Gastrocnemius medialis (tissue), 4 donors: ENCODE measurements at regions not wholly inside any gene's neighbourhood (a gene's known extent, or its start where the extent isn't known, plus 50 kb on each side); places are given as distances from the start of the nearest gene placed in this dataset.

Source experiments
- ATAC-seq, 2 donors: fragments of 150-250 bp; one replicate each; pipeline ENCODE4 v1.9.1; 2016
- DNase-seq, 2 donors: peaks; one replicate each; pipeline ENCODE4 v3.0.0-alpha.2; 2019
- H3K27ac ChIP-seq, 4 donors: fragments of 200-600 bp; sonication (generic); 1 replicate in 1 of 4; 2 replicates in 3 of 4; pipeline ENCODE4 v1.5.1; 2016 to 2018; ENCODE audit warnings: mild to moderate bottlenecking in 2 of 4, moderate library complexity in 1 of 4
- H3K27me3 ChIP-seq, 3 donors: fragments of 200-600 bp; sonication (generic) in 2 of 3; 1 replicate in 1 of 3; 2 replicates in 2 of 3; pipeline versions ENCODE4 v1.5.1 to v1.6.0; 2016 to 2019; ENCODE audit warnings: mild to moderate bottlenecking in 1 of 3, moderate library complexity in 1 of 3
- H3K36me3 ChIP-seq, 2 donors: fragments of 200-600 bp; sonication (generic) in 1 of 2; one replicate each; pipeline ENCODE4 v1.5.1; 2017 to 2018
- H3K4me1 ChIP-seq, 2 donors: fragments of 200-600 bp; sonication (generic) in 1 of 2; one replicate each; pipeline ENCODE4 v1.5.1; 2016 to 2017; ENCODE audit warnings: mild to moderate bottlenecking in 2 of 2
- H3K4me3 ChIP-seq, 4 donors: fragments of 200-600 bp; sonication (generic) in 3 of 4; 1 replicate in 1 of 4; 2 replicates in 3 of 4; pipeline ENCODE4 v1.5.1; 2016 to 2019; ENCODE audit warnings: mild to moderate bottlenecking in 2 of 4
- H3K9me3 ChIP-seq, 3 donors: fragments of 200-600 bp; sonication (generic) in 2 of 3; 1 replicate in 1 of 3; 2 replicates in 2 of 3; pipeline ENCODE4 v1.5.1; 2016 to 2019
- CTCF ChIP-seq, 5 experiments: fragments of 450-650 bp in 3 of 5; fragments of 200-600 bp in 2 of 5; sonication (generic) in 2 of 5; IDR thresholded peaks in 4 of 5; conservative IDR thresholded peaks in 1 of 5; 1 replicate in 4 of 5; 2 replicates in 1 of 5; pipeline ENCODE4 v1.5.1; 2016 to 2019; ENCODE audit warnings: antibody characterized with exemption in 5 of 5, mild to moderate bottlenecking in 3 of 5, moderate library complexity in 3 of 5
- POLR2A ChIP-seq, 2 donors: fragments of 450-650 bp; IDR thresholded peaks; one replicate each; pipeline ENCODE4 v1.6.1; 2017; ENCODE audit warnings: antibody characterized with exemption in 2 of 2, mild to moderate bottlenecking in 2 of 2, moderate library complexity in 2 of 2
- in situ Hi-C, 4 donors: fragments of 200-750 bp; cut with MboI; loops; one replicate each; pipeline versions ENCODE4 v1.15.0 to v1.8.0; 2017; ENCODE audit warnings: low sequenced_read_pairs in 4 of 4
- intact Hi-C: fragments of 100-400 bp; cut with DNase I; formaldehyde crosslinking; loops from one replicate; pipeline ENCODE4 v1.15.1; 2023; ENCODE audit warnings: low total_unique reads

GRCh38 chr2:56684327-56684726 is 500.5 kb downstream of the CCDC85A start:
- intact Hi-C loops, result no loop called here
- DNase-seq (no peak), ATAC-seq (no peak)
- no peak overlapping the region for H3K27ac ChIP-seq
- TF ChIP-seq POLR2A (IDR thresholded peaks at IDR 0.05) (no peak), CTCF (IDR thresholded peaks at IDR 0.05 in 4 of 5, conservative IDR thresholded peaks at IDR 0.05 in 1 of 5) (no peak)
- H3K4me3 ChIP-seq, result no peak overlapping the region
- H3K36me3 ChIP-seq, result no peaks in the 10 kb centered on the region
- H3K27me3 ChIP-seq, result no peaks in the 10 kb centered on the region
- in situ Hi-C loops, result no loop called here
- no peaks in the 10 kb centered on the region for H3K9me3 ChIP-seq
- peaks cover 0 to 5% of the 10 kb centered on the region in 2 donors for H3K4me1 ChIP-seq

GRCh38 chr2:56685205-56685604 is 501.4 kb downstream of the CCDC85A start:
- TF ChIP-seq CTCF (IDR thresholded peaks at IDR 0.05 in 4 of 5, conservative IDR thresholded peaks at IDR 0.05 in 1 of 5), result no peak
- no peak for TF ChIP-seq POLR2A (IDR thresholded peaks at IDR 0.05)
- Histone ChIP-seq H3K36me3 (no peaks in the 10 kb centered on the region), H3K27ac (no peak overlapping the region), H3K4me3 (no peak overlapping the region), H3K4me1 (peaks cover 0 to 5% of the 10 kb centered on the region in 2 donors), H3K9me3 (no peaks in the 10 kb centered on the region), H3K27me3 (no peaks in the 10 kb centered on the region)
- no peak for ATAC-seq
- DNase-seq, result no peak
- intact Hi-C loops (no loop called here), in situ Hi-C loops (no loop called here)

- ATAC-seq, result no peak
- TF ChIP-seq POLR2A (IDR thresholded peaks at IDR 0.05) (no peak), CTCF (IDR thresholded peaks at IDR 0.05 in 4 of 5, conservative IDR thresholded peaks at IDR 0.05 in 1 of 5) (no peak)
- intact Hi-C loops, result no loop called here
Observed at GRCh38 chr2:56687169-56687568, 503.4 kb downstream of the CCDC85A start.

GRCh38 chr2:56688661-56689060 is 504.9 kb downstream of the CCDC85A start:
- in situ Hi-C loops, result no loop called here
- ATAC-seq, result no peak
- no peak for DNase-seq
- intact Hi-C loops, result no loop called here
- no peaks in the 10 kb centered on the region for H3K27me3 ChIP-seq
- H3K27ac ChIP-seq, result no peak overlapping the region
- TF ChIP-seq POLR2A (IDR thresholded peaks at IDR 0.05) (no peak), CTCF (IDR thresholded peaks at IDR 0.05 in 4 of 5, conservative IDR thresholded peaks at IDR 0.05 in 1 of 5) (no peak)
- no peaks in the 10 kb centered on the region for H3K4me1 ChIP-seq
- H3K4me3 ChIP-seq, result no peak overlapping the region
- H3K9me3 ChIP-seq, result no peaks in the 10 kb centered on the region
- no peaks in the 10 kb centered on the region for H3K36me3 ChIP-seq

More at GRCh38 chr2:56687169-56687568, 503.4 kb downstream of the CCDC85A start:
- H3K27ac ChIP-seq, result no peak overlapping the region
- H3K9me3 ChIP-seq, result no peaks in the 10 kb centered on the region
- H3K27me3 ChIP-seq, result no peaks in the 10 kb centered on the region
- in situ Hi-C loops, result no loop called here
- DNase-seq, result no peak
- H3K4me1 ChIP-seq, result peaks cover 0 to 2% of the 10 kb centered on the region in 2 donors
- no peaks in the 10 kb centered on the region for H3K36me3 ChIP-seq
- no peak overlapping the region for H3K4me3 ChIP-seq

- ATAC-seq (no peak), DNase-seq (no peak)
- H3K4me3 ChIP-seq, result no peak overlapping the region
- H3K36me3 ChIP-seq, result no peaks in the 10 kb centered on the region
- no peak for TF ChIP-seq POLR2A (IDR thresholded peaks at IDR 0.05)
- no peak for TF ChIP-seq CTCF (IDR thresholded peaks at IDR 0.05 in 4 of 5, conservative IDR thresholded peaks at IDR 0.05 in 1 of 5)
- intact Hi-C loops, result no loop called here
- in situ Hi-C loops, result no loop called here
- H3K27ac ChIP-seq, result no peak overlapping the region
- no peaks in the 10 kb centered on the region for H3K27me3 ChIP-seq
- no peaks in the 10 kb centered on the region for H3K4me1 ChIP-seq
- H3K9me3 ChIP-seq, result no peaks in the 10 kb centered on the region
Observed at GRCh38 chr2:56693501-56693900, 509.7 kb downstream of the CCDC85A start.
